Fibroblast of skin of abdomen (primary cell): ENCODE measurements at regions not wholly inside any gene's neighbourhood (a gene's known extent, or its start where the extent isn't known, plus 50 kb on each side); places are given as distances from the start of the nearest gene placed in this dataset.
A peak's percentile ranks its signal among the peaks of the same experiment; 100 is the strongest.

Source experiments
- DNase-seq: peaks from one replicate; pipeline ENCODE4 v3.0.0-alpha.2; 2013

DNA sequence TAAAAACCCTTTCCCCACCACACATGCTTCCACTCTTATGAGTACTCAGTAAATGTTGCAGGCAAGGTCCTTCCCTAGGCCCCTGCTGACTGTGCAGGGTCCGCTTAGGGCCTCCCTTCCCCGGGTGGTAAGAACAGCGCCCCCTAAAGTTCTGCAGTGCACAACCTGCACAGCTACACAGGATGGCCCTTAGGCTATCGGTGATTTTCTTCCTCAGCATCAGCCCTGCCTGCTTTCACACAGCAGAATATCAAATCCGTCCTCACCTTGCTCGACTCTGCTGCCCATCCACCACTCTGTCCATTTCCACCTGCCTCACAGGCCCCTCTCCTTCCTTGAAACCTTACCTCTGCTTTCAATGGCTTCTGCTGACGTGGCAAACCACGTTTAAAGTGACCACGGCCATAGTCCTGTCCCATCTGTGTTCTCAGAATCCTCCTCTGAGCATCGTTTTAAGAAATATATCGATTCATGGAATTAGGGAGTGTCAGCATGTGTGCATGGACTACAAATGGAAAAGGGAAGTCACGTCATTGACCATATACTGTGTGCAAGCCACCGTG is 51.4 kb upstream of the TMEM132E start:
- DNase-seq, result no peak

DNA sequence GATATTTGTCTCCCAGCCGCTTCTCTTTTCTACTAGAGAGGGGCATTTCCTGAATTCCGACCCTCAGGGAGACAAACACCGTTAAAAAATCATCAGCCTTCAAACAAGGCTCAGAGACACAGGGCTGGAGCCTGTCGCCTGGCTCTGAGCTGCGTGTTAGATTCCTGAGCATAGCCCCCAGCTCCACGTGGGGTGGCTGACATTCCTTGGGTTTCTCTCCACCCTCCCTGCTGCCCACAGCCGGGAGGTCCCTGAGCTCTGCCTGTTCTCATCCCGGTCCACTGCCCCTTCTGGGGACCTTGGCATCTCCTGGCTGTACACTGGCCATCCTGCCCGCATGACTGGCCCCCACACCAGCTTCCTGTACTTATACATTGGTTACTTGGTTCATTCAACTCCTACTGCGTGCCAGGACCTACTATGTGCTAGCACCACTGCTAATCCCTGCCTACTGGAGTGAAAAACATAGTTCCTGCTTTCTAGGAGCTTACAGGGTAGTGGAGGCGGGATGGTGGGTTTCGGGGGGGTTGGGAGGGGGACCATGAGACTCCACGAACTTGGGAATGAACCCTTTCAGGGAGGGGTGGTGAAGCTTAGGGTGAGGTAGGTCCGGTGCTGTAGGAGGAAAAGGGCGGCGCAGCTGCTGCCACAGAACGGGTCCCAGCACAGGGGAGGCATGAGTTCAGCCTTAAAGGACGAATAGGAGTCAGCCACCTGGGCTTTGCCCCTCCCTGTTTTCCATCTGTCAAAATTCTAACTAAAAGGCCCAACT is 52.1 kb upstream of the TMEM132E start:
- DNase-seq, result no peak

DNA sequence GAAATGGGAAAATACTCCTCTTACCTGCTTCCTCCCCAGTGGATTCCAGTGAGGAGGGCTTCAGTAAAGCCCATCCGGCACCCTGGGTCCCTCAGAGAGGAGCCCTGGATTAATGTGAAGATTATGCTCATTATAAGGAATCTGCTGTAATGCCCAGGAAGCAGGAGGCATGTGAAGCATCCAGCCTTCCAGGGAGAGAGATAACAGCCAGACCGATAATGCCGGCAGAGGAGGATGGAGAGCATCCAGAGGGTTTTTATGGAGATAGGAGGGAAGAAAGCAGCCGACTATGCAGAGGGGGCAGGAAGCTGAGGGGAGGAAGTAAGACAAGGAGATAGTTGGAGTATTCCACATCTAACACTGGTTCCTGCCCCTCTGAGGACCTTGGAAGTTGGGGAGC is 53.7 kb upstream of the TMEM132E start:
- no peak for DNase-seq

DNA sequence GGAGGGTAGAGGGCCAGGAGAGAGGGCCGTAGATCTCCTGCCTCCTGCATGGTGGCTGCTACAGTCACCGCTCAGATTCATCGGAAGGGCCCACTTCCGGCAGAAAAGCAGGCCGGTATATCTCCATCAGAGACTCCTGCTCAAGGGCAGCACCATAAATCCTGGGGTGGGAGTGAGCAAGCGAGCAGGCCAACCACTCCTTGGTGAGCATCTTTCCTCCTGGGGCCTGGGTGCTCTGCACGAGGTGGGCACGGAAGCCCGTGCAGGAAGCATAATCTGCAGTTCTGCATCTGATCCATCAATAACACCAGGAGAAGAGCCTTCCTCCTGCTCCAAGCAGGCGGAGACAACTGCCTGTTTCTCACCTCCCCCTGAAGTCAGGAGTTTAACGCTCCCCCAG is 57.4 kb upstream of the TMEM132E start:
- no peak for DNase-seq

DNA sequence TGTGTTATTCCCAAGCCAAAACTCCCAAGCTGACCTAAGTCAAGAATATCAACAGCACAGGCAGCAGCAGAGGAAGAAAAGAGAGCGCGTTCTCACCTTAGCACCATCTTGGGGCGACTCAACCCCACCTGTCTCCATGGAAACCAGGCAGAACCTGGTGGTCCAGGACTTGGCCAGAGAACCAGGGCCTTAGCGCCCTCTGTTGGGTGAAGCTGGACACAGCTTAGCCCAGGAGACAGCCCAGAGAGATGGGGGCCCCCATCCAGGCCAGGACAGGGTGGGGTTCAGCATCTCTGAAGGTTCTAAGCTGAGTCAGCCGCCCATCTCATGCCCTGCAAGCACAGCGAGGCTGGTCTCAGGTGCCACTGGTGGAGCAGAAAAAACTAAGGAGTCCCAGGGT is 60.1 kb upstream of the TMEM132E start:
- no peak for DNase-seq

DNA sequence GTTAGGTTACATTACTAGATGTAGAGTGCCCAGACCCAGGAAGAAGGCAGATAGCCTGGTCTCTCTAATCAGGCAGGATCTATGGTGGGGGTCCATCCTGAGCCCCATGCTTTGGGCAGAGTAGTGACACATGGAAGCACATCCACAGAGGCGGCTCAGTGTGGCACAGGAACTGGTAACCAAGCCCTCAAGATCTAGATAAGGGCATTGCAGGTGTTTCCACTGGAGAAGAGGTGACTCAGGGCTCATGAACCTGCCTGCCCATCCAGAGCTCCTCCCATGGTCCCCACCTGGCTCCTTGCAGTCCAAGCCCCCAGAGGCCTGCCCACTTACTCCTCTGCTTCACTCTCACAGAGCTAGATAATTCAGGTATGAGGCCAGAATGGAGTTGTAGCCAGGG is 62.0 kb upstream of the TMEM132E start:
- DNase-seq, result no peak

DNA sequence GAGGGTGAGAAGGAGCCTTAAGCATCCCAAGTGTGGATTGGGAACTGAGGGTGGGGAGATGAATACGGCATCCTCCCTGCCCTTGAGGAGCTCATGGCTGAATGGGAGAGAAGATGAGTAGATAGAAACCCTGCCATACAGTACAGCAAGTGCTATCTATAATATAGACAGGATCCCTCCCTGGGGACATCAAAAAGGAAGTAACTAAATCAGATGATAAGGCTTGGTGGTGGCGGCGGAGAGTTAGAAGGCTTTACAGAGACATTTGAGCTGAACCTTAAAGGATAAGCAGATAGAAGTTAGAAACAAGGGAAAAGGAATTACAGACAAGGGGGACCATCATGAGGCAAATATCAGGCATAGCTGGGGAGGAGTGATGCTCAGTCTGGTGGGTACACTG is 67.5 kb upstream of the TMEM132E start:
- DNase-seq, result no peak

DNA sequence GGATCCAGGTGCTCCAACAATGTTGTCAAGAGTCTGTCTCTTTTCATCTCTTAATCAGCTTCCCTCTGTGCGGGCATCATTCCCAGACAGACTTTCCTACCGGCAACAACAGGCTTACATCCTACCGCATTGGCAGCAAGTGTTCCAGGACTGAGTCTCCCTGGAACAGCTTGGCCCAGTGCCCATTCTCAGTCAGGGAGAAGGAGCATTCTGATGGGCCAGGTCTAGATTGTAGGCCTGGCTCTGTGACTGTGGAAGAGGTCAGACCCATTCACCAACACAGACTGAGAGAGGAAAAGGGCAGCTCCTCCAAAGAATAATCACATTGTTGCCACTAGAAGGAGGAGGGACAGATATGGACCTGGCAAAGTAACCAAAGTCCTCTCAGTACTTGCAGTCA is 68.1 kb upstream of the TMEM132E start:
- no peak for DNase-seq

DNA sequence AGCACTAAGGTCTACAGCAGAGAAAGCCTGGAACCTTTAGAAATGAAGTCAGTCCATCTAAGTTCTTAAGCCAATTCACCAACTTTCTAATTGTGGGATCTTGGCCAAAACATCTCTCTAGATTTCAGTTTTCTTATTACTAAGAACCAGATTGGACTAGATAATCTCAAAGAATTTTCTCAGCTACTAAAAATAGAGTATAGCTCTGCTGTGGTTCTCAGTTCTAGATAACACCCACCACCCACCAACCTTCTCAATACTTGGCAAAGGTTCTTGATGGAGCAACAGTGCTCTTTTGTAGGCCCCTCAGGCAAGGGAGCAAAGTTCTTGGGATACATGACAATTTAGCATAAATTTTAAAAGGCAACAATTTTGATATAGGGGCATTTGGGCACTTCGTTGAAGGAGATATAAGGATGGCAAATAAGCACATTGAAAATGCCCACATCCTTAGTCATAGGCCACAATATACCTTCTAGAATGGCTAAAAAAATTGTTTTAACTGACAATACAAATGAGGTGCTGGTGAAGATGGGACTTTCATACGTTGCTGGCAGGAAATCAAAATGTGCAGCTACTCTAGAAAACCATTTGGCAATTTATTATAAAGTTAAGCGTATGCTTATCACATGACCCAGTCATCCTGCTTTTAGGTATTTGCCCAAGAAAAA is 74.4 kb upstream of the TMEM132E start:
- DNase-seq, result no peak

DNA sequence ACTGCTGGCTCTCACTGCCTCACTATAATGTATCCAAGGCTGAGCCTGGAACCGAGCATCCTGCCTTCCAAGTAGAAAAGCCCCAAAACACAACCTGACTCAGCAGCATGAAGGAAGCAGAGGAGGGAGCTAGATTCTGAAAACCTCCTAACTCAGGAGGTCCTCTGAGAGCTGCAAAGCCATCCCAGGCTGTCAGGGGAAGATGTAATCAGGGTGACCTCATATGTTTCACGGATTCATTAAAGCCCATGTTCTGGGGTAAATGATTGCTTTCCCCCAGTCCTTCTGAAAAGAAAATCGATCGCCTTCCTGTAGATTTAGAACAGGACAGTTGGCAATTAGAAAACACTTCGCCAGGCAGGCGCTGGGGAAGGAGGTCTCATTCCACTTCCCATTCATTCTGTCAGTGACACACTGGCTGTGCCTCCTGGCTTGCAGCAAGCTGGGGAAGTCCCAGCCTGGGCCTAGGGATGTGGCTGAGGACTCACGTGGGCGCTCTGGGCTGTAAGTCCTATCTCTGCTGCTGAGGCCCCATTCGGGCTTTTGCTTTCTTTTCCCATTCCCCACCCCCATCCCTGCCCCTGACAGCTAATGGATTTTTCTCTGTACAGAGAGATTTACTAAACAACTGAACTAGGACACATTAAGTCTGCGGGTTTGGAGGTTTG is 75.7 kb upstream of the TMEM132E start:
- no peak for DNase-seq

DNA sequence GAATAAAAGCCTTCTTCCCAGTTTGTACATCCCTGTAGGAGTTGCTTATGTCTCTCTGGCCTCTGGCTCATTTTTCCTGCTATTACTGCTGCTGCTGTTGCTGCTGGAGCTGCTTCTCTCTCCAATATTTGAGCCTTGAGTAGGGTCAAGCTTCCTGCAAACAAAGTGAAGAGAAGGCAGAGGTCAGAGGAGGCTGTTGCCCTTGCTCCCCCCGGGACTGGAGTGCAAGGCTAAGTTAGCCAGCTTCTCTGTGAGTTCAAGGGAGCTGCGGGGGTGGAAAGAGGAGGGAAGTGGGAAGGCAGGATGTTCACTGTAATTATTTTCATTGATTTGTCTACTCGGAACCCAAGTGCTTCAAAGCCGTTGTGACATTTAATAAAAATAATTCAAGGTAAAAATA is 77.0 kb upstream of the TMEM132E start:
- no peak for DNase-seq

DNA sequence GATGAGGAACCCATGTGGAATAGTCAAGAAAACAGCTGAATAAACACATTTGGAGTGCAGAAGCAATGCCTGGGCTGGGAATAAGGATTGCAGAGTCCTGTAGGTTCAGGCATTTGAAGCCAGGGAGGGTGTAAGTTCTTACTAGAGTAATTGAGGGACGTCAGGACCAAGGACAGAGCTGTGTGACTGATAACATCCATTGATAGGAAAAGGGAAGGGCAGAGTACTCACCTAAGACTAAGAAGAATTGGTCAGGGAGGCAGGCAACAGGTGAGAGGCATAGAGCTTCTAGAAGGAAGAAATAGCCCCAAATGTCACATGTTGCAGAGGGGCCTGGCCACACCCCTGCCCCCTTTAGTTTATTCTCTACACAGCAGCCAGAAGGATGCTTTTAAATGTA is 79.8 kb upstream of the TMEM132E start:
- peak; percentile 10 for DNase-seq

DNA sequence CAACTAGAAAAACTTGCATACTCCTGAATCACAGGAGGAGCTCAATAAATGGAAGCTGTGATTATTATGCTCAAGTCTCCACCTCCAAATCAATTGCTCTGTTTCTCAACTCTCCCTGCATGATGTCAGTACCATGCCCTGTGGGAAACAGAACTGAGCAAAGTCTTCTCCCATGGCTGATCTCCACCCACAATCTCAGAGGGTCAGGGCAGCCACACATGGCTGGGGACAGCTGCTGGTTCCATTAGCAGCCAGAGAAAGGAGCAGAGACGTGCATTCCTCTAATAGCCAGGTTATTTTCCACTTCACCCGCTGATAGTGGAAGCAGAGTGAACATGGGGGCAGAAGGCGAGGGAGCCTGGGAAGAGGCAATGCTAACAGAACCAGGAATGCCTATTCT is 85.5 kb upstream of the TMEM132E start:
- no peak for DNase-seq

DNA sequence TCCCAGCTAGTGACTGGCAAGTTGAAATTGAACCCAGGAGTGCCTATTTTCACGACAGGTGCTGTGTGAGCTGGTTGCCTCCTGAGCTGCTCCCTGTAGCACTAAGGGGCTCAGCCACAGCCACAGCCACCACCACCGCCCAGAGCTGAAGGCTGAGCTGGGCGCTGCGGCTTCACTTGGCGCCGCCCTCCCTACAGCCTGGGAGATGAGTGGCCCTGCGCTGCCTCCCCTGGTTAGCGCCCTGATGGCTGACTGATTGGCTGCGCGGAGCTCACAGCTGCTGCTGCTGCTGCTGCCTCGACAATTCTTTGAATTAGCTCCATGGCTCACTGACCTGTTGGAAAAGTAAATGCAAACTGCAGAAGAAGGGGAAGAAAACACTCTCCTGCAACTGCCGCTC is 91.8 kb upstream of the TMEM132E start:
- DNase-seq, result no peak

DNA sequence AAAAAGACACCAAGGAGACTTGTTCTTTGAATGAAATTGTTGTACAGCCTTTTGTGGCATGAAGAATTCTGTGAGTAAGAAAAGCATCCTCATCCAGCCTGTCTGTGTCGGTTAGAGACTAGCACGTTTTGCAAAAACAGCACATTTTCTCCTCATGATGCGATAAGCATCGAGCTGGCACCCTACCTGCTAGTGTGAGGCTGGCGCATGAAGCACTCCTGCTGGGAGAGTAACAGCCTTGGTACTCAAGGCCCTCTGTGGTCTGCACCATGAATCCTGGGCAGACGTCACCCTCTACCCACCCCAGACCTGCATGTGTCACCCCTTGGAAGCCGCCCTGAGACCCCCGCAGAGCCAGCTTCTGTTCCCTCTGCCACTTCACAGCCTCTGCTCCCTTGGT is 92.6 kb upstream of the TMEM132E start:
- DNase-seq, result no peak

DNA sequence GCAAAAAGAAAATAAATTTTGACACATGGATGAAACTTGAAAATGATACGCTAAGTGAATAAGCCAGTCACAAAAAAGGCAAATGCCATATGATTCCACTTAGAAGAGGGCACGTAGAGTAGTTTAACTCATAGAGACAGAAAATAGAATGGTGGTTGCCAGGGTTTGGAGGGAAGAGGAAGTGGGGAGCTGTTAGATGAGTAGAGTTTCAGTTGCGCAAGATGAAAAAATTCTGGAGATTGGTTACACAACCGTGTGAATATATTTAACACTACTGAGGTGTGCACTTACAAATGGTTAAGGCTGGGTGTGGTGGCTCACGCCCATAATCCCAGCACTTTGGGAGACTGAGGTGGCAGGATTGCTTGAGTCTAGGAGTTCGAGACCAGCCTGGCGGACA is 93.4 kb upstream of the TMEM132E start:
- no peak for DNase-seq

DNA sequence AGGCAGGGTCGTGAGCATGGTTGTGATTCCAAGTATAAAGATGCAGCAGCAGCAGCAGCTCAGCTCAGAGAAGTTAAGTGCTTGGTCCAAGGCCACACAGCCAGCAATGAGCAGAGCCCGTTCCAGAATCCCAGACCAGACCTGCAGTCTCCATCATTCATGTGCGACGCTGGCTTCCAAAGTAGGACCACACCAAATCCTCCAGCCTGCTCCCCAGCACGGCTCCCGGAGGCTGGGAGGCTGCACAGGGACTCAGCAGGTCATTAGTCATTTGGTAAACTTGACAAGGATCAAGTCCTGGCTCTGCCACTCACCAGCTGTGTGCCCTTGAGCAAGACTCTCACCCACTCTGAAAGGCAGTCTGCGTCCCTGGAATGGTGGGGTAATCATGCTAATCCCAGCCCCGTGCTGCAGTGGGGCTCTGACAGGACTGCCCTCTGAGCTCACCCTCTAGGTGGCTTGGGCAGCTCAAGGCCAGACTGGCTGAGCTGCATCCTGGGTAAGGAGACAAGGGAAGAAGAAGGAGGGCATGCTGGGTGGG is 95.1 kb upstream of the TMEM132E start:
- no peak for DNase-seq

DNA sequence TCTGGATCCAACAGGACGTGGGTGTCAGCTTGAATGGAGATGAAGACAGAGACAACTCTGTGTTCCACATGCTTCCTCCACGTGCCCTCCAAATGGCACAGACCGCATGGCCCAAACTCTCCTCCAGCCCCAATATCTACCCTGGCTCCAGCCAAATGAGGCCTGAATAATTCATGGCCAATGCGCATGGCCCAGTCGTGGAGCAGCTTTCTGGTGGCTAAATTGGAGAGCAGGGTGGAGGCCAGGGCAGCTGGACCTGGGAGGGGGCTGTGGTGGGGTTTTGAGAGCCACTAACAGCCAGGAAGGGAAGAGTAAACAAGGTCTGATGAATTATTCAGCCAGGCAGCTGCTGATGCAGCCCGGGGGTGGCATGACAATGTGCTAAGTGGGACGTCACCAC is 96.7 kb upstream of the TMEM132E start:
- no peak for DNase-seq

DNA sequence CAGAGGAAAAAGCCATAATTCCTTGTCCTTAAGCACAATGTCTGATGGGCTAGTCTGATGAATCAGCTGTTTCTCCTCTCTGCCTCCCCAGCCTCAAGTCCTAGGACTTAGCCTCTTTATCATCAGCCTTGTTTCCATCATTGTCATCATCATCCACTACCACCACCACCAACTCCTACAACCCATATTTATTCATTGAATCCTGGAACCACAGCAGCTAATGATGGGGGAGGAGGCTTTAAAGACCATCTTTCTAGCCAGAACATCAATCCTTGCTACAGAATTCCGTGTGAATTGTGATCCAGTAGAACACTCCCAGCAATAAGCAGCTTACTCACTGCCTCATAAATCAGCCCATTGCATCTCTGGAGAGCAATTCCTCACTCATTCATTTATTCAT is 97.6 kb upstream of the TMEM132E start:
- DNase-seq, result no peak

DNA sequence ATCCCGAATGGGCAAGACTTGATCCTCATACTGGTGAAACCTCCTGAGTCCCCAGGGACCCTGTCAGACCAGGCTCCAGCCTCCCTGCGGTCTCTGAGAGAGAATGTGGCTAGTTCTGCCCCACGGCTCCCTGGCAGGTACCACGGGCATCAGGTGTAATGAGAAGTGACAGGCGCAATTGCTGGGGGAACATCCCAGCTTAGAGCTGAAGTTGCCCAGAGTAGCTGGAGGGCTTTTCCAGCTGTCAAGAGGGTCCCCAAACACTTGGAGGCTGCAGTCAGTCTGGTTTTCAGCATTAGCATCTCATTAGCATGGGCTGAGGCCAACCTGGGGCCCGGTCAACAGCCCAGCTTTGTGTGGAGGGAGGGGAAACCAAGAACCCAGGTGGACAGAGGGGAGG is 100.0 kb upstream of the TMEM132E start:
- DNase-seq, result no peak

DNA sequence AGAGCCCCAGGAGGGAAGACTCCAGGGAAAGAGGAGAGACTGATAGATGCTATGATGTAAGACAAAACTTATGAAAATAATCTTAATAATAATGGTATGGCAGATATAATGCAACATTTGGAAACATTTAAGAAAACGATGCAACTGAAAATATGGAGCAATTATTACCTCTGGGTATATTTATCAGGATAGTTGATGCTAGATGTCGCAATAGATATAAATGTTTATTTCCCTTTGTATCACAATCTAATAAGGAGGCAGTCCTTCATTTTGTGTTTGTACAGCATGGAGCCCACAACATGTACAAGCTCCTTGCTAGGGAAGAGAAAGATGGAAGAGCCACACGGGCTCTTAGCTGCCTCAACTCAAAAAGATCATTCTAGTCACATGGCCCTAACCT is 101.1 kb upstream of the TMEM132E start:
- DNase-seq, result no peak

DNA sequence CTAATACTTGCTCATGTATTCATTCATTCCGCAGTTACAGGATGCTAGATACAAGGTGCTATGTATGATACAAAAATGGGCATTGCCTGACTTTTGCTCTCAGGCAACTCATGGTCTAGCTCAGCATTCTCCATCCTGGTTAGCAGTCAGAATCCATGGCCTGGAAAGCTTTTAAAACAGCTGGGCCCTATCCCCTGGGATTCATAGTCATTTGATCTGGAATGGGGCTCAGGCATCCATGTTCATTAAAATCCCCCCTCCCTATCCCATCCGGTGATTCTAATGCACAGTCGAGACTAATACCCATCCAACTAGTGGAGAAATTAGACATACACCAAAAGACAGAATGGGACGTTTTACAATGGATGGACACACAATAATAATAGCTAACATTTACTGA is 104.1 kb upstream of the TMEM132E start:
- DNase-seq, result no peak

DNA sequence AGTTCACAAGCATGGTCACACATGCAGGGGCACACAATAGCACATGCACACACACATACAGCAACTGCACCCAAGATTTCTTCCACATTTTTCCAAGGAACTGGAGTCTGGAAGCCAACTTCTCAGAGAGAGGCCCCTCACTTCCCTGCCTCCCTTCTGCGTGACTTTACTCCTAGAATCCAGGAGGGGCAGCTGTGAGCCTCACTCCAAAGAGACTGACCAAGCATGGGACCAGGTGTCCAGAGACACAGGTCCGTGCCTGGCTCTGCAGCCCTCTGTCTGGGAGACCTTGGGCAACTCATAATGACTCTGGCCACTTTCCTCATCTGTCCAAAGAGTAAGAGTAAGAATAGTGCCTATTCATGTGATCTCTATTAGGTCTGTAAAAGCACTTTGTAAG is 104.7 kb upstream of the TMEM132E start:
- DNase-seq, result no peak

DNA sequence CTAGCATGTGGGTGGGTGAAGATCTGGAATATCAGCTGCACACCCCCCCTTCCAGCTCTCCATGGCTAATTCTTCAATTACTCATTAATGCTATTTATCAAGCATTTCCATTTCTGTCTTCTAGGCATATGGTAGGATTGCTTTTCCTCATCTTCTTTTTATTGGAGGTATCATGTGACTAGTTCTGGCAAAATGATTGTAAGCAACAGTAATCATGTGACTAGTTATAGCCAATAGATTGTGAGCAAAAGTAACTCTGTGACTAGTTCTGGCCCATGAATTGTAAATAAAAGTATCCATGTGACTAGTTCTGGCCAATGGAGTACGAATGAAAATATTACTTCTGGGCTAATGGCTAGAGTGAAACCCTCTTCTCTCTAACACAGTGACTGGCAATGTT is 107.0 kb upstream of the TMEM132E start:
- no peak for DNase-seq
